ENCODE measurements at regions not wholly inside any gene's neighbourhood (a gene's known extent, or its start where the extent isn't known, plus 50 kb on each side); places are given as distances from the start of the nearest gene placed in this dataset.

DNA sequence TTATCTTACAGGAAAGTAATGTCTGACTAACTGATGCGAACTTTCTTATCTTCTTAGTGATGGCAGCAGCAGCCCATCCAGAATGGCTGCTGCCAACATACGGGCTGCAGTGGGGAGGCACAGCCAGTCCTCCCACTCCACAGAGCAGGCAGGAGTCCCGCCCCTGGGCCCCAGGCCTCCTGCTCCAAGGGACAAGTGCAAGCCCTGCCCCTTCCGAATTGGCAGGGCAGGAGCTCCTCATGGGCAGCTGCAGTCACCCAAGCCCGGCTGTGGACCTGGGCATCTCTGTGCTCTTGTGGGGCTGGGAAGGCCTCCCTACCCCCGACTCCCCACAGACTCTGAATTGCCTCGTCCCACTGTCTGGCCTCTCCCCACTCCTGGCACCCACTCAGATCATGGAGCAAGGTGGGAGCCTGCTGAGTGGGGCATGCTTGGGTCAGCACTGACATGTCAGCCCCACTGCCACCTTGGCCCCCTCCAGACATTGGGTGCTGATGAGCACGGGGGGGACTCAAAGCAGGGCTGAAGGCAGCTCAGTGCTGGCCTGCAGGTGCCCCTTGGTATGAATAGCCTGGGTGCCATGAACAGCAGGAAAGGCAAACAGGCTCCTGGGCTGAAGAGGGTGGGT lies 618.9 kb upstream of the KCNMB2 start:
- TF ChIP-seq, protein P1, sequence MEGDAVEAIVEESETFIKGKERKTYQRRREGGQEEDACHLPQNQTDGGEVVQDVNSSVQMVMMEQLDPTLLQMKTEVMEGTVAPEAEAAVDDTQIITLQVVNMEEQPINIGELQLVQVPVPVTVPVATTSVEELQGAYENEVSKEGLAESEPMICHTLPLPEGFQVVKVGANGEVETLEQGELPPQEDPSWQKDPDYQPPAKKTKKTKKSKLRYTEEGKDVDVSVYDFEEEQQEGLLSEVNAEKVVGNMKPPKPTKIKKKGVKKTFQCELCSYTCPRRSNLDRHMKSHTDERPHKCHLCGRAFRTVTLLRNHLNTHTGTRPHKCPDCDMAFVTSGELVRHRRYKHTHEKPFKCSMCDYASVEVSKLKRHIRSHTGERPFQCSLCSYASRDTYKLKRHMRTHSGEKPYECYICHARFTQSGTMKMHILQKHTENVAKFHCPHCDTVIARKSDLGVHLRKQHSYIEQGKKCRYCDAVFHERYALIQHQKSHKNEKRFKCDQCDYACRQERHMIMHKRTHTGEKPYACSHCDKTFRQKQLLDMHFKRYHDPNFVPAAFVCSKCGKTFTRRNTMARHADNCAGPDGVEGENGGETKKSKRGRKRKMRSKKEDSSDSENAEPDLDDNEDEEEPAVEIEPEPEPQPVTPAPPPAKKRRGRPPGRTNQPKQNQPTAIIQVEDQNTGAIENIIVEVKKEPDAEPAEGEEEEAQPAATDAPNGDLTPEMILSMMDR (IDR thresholded peaks at IDR 0.05; ENCODE audit: low read depth, low read length): no peak
- no peak overlapping the region for H3K4me3 ChIP-seq (ENCODE audit: low read depth, low read length)
- DNase-seq (ENCODE audit: low read depth, low spot score): no peak
- in situ Hi-C loops (cut with HindIII; ENCODE audit: low sequenced_read_pairs): no loop called here

DNA sequence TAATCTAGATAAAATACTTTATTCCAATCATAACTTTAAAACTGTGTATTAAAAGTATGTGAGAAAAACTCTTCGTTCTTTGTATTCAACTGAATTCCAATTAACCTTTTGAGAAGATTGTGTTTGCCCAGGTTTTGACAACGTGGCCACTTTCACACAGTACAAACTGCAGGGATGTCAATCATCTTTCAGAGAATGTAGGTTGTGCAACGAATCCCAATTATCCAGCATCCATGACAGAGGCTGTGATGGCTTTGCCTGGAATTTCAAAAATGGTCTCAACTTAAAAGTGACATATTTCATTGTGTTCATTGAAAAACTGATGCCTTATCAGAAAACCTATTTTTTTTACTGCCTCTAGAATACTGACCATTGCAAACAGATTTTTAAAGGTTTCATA lies 615.1 kb upstream of the KCNMB2 start:
- in situ Hi-C loops (cut with HindIII; ENCODE audit: low sequenced_read_pairs): no loop called here
- no peak for DNase-seq (ENCODE audit: low read depth, low spot score)
- H3K4me3 ChIP-seq (ENCODE audit: low read depth, low read length): no peak overlapping the region
- TF ChIP-seq, protein P1 (IDR thresholded peaks at IDR 0.05; ENCODE audit: low read depth, low read length): no peak

GRCh38 chr3:177924261-177924660 lies 612.0 kb upstream of the KCNMB2 start:
- no peak for DNase-seq (ENCODE audit: low read depth, low spot score)
- TF ChIP-seq, protein P1 (IDR thresholded peaks at IDR 0.05; ENCODE audit: low read depth, low read length): no peak
- in situ Hi-C loops (cut with HindIII; ENCODE audit: low sequenced_read_pairs): no loop called here
- H3K4me3 ChIP-seq (ENCODE audit: low read depth, low read length): no peak overlapping the region

DNA sequence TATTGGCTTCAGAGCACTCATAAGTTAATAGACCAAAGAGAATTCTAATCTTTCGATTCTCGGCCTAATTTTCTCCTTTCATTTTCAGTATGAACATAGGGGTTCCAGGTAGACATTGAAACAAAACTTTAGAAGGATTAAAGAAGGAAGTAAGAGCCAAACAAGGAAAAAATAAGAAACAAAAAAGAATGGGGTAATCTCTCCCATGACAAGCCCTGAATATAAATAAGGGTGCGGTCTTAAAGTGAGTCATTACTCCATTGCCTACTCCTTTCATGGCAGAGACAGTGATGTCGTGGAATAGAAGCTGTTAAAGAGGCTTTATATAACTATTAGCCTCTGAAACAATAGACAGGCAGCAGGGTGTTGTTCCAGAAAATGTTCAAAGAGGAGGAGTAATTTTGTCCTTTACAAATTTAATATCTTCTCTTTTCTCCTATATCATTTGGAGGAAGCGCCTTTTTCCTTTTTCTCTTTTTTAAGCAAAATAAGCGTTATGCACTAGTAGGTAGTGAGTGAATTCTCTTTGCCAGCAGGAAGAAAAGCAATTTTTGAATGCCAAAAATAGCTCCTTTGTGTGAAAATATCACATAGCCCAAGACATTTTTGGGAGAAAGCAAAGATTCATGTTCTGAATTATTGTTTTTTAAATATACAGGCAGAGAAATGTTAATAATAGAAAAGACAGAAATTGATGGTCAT lies 607.9 kb upstream of the KCNMB2 start:
- H3K4me3 ChIP-seq (ENCODE audit: low read depth, low read length): no peak overlapping the region
- in situ Hi-C loops (cut with HindIII; ENCODE audit: low sequenced_read_pairs): no loop called here
- DNase-seq (ENCODE audit: low read depth, low spot score): peak; percentile 59
- TF ChIP-seq, protein P1 (IDR thresholded peaks at IDR 0.05; ENCODE audit: low read depth, low read length): no peak

DNA sequence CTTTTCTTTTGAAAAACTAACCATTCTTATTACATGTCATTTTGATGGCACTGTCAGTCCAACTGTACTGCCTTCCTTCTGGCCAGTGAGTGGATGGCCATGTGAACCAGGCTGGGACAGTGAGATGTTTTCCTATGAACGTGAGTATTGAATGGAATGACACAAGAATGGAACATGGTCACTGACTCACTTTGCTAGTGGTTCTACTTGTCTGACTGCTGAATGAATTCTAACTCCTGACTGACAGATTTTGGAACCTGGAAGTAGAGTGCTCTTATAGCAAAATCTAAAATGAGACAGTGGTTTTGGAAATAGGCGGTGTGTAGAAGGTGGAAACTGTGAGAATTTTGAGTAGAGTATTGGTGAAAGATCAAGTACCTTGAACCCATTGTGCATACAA lies 606.9 kb upstream of the KCNMB2 start:
- peak; percentile 15 for DNase-seq (ENCODE audit: low read depth, low spot score)
- TF ChIP-seq, protein P1 (IDR thresholded peaks at IDR 0.05; ENCODE audit: low read depth, low read length): no peak
- in situ Hi-C loops (cut with HindIII; ENCODE audit: low sequenced_read_pairs): no loop called here
- no peak overlapping the region for H3K4me3 ChIP-seq (ENCODE audit: low read depth, low read length)

DNA sequence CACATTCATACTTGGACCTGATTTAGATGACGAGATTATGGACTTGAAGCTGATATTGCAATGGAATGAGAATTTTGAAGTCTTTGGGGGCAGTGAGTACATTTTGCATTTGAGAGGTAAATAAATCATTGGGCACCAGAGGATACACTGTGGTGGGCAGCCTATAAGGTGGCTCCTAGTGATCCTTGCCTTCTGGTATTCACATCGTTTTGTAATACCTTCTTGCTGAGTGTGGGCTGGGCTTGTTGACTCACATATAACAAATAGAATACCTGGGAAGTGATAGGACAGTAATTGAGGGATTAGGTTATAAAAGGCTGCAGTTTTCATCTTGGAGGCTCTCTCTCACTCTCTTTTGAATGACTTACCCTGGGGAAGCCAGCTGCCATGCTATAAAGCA lies 605.5 kb upstream of the KCNMB2 start:
- no peak overlapping the region for H3K4me3 ChIP-seq (ENCODE audit: low read depth, low read length)
- no peak for DNase-seq (ENCODE audit: low read depth, low spot score)
- TF ChIP-seq, protein P1 (IDR thresholded peaks at IDR 0.05; ENCODE audit: low read depth, low read length): no peak
- in situ Hi-C loops (cut with HindIII; ENCODE audit: low sequenced_read_pairs): no loop called here

Measured in astrocyte of the spinal cord (primary cell).